ENCODE measurements at regions not wholly inside any gene's neighbourhood (a gene's known extent, or its start where the extent isn't known, plus 50 kb on each side); places are given as distances from the start of the nearest gene placed in this dataset.
A peak's percentile ranks its signal among the peaks of the same experiment; 100 is the strongest.

DNA sequence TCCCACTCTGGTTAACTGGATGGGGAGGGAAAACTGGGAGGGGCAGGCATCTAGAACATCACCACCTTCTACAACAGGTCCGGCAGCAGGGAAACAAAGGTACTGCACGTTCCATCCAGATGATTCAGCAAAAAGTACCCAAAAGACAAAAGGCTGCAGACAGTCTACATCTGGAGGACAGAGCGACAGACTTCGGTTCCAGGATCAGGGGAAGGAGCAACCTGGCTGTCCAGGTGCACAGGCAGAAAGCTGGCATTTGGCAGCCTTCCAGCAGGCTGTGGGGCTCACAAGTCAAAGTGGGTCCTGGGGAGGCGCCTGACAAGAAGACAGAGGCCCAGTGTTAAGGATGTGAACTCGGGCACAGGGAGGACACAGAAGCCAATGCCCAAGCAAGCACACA, 202.9 kb downstream of the SUCLA2 start:
- Mint-ChIP-seq H3K9me3 (ENCODE audit: low read depth) (peaks cover 5% of the 10 kb centered on the region), H3K4me3 (ENCODE audit: low read depth) (no peak overlapping the region), H3K27me3 (no peaks in the 10 kb centered on the region), H3K4me1 (ENCODE audit: low read depth) (no peaks in the 10 kb centered on the region), H3K27ac (no peak overlapping the region), H3K36me3 (ENCODE audit: insufficient read depth) (no peaks in the 10 kb centered on the region)
- TF ChIP-seq, protein P1, sequence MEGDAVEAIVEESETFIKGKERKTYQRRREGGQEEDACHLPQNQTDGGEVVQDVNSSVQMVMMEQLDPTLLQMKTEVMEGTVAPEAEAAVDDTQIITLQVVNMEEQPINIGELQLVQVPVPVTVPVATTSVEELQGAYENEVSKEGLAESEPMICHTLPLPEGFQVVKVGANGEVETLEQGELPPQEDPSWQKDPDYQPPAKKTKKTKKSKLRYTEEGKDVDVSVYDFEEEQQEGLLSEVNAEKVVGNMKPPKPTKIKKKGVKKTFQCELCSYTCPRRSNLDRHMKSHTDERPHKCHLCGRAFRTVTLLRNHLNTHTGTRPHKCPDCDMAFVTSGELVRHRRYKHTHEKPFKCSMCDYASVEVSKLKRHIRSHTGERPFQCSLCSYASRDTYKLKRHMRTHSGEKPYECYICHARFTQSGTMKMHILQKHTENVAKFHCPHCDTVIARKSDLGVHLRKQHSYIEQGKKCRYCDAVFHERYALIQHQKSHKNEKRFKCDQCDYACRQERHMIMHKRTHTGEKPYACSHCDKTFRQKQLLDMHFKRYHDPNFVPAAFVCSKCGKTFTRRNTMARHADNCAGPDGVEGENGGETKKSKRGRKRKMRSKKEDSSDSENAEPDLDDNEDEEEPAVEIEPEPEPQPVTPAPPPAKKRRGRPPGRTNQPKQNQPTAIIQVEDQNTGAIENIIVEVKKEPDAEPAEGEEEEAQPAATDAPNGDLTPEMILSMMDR (IDR thresholded peaks at IDR 0.05; ENCODE audit: unreplicated experiment) = no peak
- no peak for DNase-seq (ENCODE audit: low spot score, unreplicated experiment)

DNA sequence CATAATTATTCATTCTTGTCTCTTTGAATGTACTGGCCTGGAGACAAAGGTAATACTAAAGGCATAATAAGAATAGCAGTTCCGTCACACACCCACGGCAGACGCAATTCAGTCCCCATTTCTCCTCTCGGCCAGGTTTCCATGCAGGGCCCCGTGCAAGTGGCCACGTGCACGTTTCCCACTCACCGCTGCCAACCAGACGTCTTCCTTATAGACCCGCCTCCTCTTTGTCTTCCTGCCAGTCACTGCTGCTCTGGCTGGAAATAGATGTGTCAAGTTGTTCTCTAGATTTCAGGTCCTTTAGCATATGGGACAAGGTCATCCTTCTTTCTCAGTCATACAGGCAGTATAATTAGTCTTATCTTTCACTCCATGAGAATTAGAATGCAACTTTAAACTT, 204.3 kb downstream of the SUCLA2 start:
- no peaks in the 10 kb centered on the region for H3K27me3 Mint-ChIP-seq
- H3K36me3 Mint-ChIP-seq (ENCODE audit: insufficient read depth) = peaks cover 3% of the 10 kb centered on the region
- no peak overlapping the region for H3K4me3 Mint-ChIP-seq (ENCODE audit: low read depth)
- peaks cover 10% of the 10 kb centered on the region for H3K9me3 Mint-ChIP-seq (ENCODE audit: low read depth)
- no peaks in the 10 kb centered on the region for H3K4me1 Mint-ChIP-seq (ENCODE audit: low read depth)
- no peak for DNase-seq (ENCODE audit: low spot score, unreplicated experiment)
- H3K27ac Mint-ChIP-seq = no peak overlapping the region
- TF ChIP-seq, protein P1 (IDR thresholded peaks at IDR 0.05; ENCODE audit: unreplicated experiment) = no peak

DNA sequence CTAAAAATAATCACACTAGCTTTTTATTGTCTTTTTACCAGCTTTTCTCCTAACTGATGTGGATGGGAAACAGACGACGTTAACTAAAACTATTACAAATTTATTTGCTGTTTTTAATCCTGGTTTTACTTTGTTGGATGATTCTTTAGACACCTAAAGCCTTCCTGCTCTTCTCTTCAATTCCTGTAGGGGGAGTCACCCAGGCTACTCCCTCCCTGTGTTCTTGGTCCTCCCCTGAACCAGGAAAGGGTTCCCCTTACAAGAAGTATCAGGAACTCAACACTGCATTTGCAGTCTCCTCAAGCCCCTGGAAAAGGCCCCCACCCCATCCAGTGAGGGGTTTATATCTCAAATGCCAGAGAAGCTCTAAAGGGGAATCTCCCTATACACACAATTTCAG, 206.1 kb downstream of the SUCLA2 start:
- Mint-ChIP-seq H3K27ac (no peak overlapping the region), H3K4me3 (ENCODE audit: low read depth) (no peak overlapping the region), H3K9me3 (ENCODE audit: low read depth) (peaks cover 17% of the 10 kb centered on the region), H3K27me3 (no peaks in the 10 kb centered on the region), H3K36me3 (ENCODE audit: insufficient read depth) (peaks cover 5% of the 10 kb centered on the region), H3K4me1 (ENCODE audit: low read depth) (no peaks in the 10 kb centered on the region)
- DNase-seq (ENCODE audit: low spot score, unreplicated experiment) = no peak
- TF ChIP-seq, protein P1 (IDR thresholded peaks at IDR 0.05; ENCODE audit: unreplicated experiment) = peak; percentile 53

DNA sequence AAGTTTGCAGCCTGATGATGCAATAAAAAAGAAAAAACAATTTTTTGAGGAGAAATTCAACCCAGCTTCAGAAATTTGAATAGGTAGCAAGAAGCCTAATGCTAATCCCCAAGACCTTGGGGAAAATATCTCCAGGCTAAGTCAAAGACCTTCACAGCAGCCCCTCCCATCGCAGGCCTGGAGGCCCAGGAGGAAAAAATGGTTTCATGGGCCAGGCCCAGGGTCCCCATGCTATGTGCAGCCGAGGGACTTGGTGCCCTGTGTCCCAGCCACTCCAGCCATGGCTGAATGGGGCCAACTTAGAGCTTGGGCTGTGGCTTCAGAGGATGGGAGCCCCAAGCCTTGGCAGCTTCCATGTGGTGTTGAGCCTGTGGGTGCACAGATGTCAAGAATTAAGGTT, 210.3 kb downstream of the SUCLA2 start:
- Mint-ChIP-seq H3K4me3 (ENCODE audit: low read depth) (no peak overlapping the region), H3K27me3 (no peaks in the 10 kb centered on the region), H3K27ac (no peak overlapping the region), H3K36me3 (ENCODE audit: insufficient read depth) (peaks cover 5% of the 10 kb centered on the region), H3K9me3 (ENCODE audit: low read depth) (peaks cover 33% of the 10 kb centered on the region), H3K4me1 (ENCODE audit: low read depth) (no peaks in the 10 kb centered on the region)
- no peak for DNase-seq (ENCODE audit: low spot score, unreplicated experiment)
- TF ChIP-seq, protein P1 (IDR thresholded peaks at IDR 0.05; ENCODE audit: unreplicated experiment) = no peak

DNA sequence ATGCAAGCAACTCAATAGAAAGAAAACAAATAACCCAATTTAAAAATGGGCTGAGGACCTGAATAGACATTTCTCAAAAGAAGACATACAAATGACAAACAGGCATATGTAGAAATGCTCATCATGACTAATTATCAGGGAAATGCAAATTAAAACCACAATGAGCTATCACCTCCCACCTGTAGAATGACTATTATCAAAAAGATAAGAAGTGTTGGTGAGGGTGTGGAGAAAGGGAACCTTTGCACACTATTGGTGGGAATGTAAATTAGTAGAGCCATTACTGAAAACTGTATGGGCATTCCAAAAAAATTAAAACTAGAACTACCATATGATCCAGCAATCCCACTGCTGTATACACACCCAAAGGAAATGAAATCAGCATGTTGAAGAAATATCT, 212.2 kb downstream of the SUCLA2 start:
- no peak for DNase-seq (ENCODE audit: low spot score, unreplicated experiment)
- no peak overlapping the region for H3K27ac Mint-ChIP-seq
- H3K9me3 Mint-ChIP-seq (ENCODE audit: low read depth) = peaks cover 33% of the 10 kb centered on the region
- H3K27me3 Mint-ChIP-seq = no peaks in the 10 kb centered on the region
- peaks cover 5% of the 10 kb centered on the region for H3K36me3 Mint-ChIP-seq (ENCODE audit: insufficient read depth)
- TF ChIP-seq, protein P1 (IDR thresholded peaks at IDR 0.05; ENCODE audit: unreplicated experiment) = no peak
- H3K4me3 Mint-ChIP-seq (ENCODE audit: low read depth) = no peak overlapping the region
- no peaks in the 10 kb centered on the region for H3K4me1 Mint-ChIP-seq (ENCODE audit: low read depth)
